WTC11 (cell line): ENCODE measurements at regions not wholly inside any gene's neighbourhood (a gene's known extent, or its start where the extent isn't known, plus 50 kb on each side); places are given as distances from the start of the nearest gene placed in this dataset.

Experiments used
- ATAC-seq: fragments of 200-7000 bp; cut with Tn5 transposase; 2 replicates; pipeline ENCODE4 v1.10.0; 2021; ENCODE audit warnings: mild to moderate bottlenecking, moderate library complexity
- CTCF ChIA-PET: fragments of 300-600 bp; sonication (Branson Sonifier 250); formaldehyde crosslinking; loops from one replicate; lab custom pipeline; 2021; ENCODE audit warnings: antibody characterized with exemption; lab: Charles Lee
- POLR2A ChIA-PET: fragments of 350-600 bp; sonication (Branson Sonifier 250); formaldehyde crosslinking; loops from one replicate; lab custom pipeline; 2021; ENCODE audit warnings: antibody characterized with exemption; lab: Charles Lee
- DNase-seq: peaks from one replicate; pipeline ENCODE4 v3.0.0; 2021; ENCODE audit warnings: low spot score
- H3K27ac Mint-ChIP-seq: 2 replicates; pipeline ENCODE4 v1.8.0; 2021; ENCODE audit warnings: mixed read lengths
- H3K27me3 Mint-ChIP-seq: 2 replicates; pipeline ENCODE4 v1.8.0; 2021; ENCODE audit warnings: low read depth, mild to moderate bottlenecking, moderate library complexity, mixed read lengths
- H3K36me3 Mint-ChIP-seq: 2 replicates; pipeline ENCODE4 v1.8.0; 2021; ENCODE audit warnings: mixed read lengths
- H3K4me1 Mint-ChIP-seq: 2 replicates; pipeline ENCODE4 v1.8.0; 2022; ENCODE audit warnings: mixed read lengths
- H3K4me3 Mint-ChIP-seq: 2 replicates; pipeline ENCODE4 v1.8.0; 2021; ENCODE audit warnings: mild to moderate bottlenecking, moderate library complexity, mixed read lengths
- H3K9me3 Mint-ChIP-seq: 2 replicates; pipeline ENCODE4 v1.8.0; 2021; ENCODE audit warnings: mixed read lengths
- AR ChIP-seq: fragments of 250-450 bp; sonication (Bioruptor Pico); IDR thresholded peaks from 2 replicates; pipeline ENCODE4 v1.9.0; 2021; ENCODE audit warnings: mild to moderate bottlenecking
- ATF3 ChIP-seq: sonication (generic); formaldehyde crosslinking; conservative IDR thresholded peaks from 2 replicates; pipeline ENCODE4 v1.8.1; 2022; ENCODE audit warnings: mild to moderate bottlenecking, missing genetic modification reagents
- ELF4 ChIP-seq: sonication (generic); formaldehyde crosslinking; IDR thresholded peaks from 2 replicates; pipeline ENCODE4 v1.8.1; 2022; ENCODE audit warnings: low read depth, mild to moderate bottlenecking, moderate library complexity, missing genetic modification reagents
- EMX1 ChIP-seq: fragments of 250-450 bp; sonication (Bioruptor Pico); IDR thresholded peaks from 2 replicates; pipeline ENCODE4 v1.8.0; 2021; ENCODE audit warnings: mild to moderate bottlenecking
- ERG ChIP-seq: fragments of 250-450 bp; sonication (Bioruptor Pico); IDR thresholded peaks from 2 replicates; pipeline ENCODE4 v1.8.0; 2021; ENCODE audit warnings: mild to moderate bottlenecking
- ETV6 ChIP-seq: sonication (generic); formaldehyde crosslinking; IDR thresholded peaks from 2 replicates; pipeline ENCODE4 v1.8.1; 2022; ENCODE audit warnings: mild to moderate bottlenecking, missing genetic modification reagents
- GRHL2 ChIP-seq: fragments of 250-450 bp; sonication (Bioruptor Pico); IDR thresholded peaks from 2 replicates; pipeline ENCODE4 v1.8.0; 2022; ENCODE audit warnings: mild to moderate bottlenecking, moderate library complexity; ENCODE audit not compliant: insufficient replicate concordance, severe bottlenecking
- IRF2 ChIP-seq: sonication (generic); formaldehyde crosslinking; IDR thresholded peaks from 2 replicates; pipeline ENCODE4 v1.8.0; 2022; ENCODE audit warnings: low read depth, missing genetic modification reagents, borderline replicate concordance
- JUN ChIP-seq: sonication (generic); formaldehyde crosslinking; IDR thresholded peaks from 2 replicates; pipeline ENCODE4 v1.8.0; 2023; ENCODE audit warnings: mild to moderate bottlenecking, missing genetic modification reagents
- OVOL2 ChIP-seq: fragments of 250-450 bp; sonication (Bioruptor Pico); IDR thresholded peaks from 2 replicates; pipeline ENCODE4 v1.9.0; 2021; ENCODE audit warnings: mild to moderate bottlenecking, borderline replicate concordance
- PREB ChIP-seq: sonication (generic); formaldehyde crosslinking; IDR thresholded peaks from 2 replicates; pipeline ENCODE4 v1.8.1; 2022; ENCODE audit warnings: mild to moderate bottlenecking, missing genetic modification reagents, moderate library complexity, borderline replicate concordance
- SP1 ChIP-seq: sonication (generic); formaldehyde crosslinking; conservative IDR thresholded peaks from 2 replicates; pipeline ENCODE4 v1.8.1; 2022; ENCODE audit warnings: missing genetic modification reagents
- USF2 ChIP-seq: sonication (generic); formaldehyde crosslinking; IDR thresholded peaks from 2 replicates; pipeline ENCODE4 v1.8.1; 2023; ENCODE audit warnings: mild to moderate bottlenecking, missing genetic modification reagents, moderate library complexity
- ZNF138 ChIP-seq: sonication (generic); formaldehyde crosslinking; conservative IDR thresholded peaks from 2 replicates; pipeline ENCODE4 v1.8.1; 2022; ENCODE audit warnings: mild to moderate bottlenecking, moderate library complexity, missing genetic modification reagents
- ZNF263 ChIP-seq: sonication (generic); formaldehyde crosslinking; IDR thresholded peaks from 2 replicates; pipeline ENCODE4 v1.8.1; 2022; ENCODE audit warnings: low read depth, mild to moderate bottlenecking, moderate library complexity, missing genetic modification reagents
- ZNF396 ChIP-seq: fragments of 250-450 bp; sonication (Bioruptor Pico); IDR thresholded peaks from 2 replicates; pipeline ENCODE4 v1.8.0; 2021; ENCODE audit warnings: mild to moderate bottlenecking, moderate library complexity, borderline replicate concordance
- ZNF512 ChIP-seq: sonication (generic); formaldehyde crosslinking; IDR thresholded peaks from 2 replicates; pipeline ENCODE4 v1.8.1; 2022; ENCODE audit warnings: missing genetic modification reagents, borderline replicate concordance
- ZNF671 ChIP-seq: fragments of 250-450 bp; sonication (Bioruptor Pico); IDR thresholded peaks from 2 replicates; pipeline ENCODE4 v1.8.0; 2021; ENCODE audit warnings: mild to moderate bottlenecking
- ZSCAN18 ChIP-seq: fragments of 250-450 bp; sonication (Bioruptor Pico); IDR thresholded peaks from 2 replicates; pipeline ENCODE4 v2.1.2; 2022; ENCODE audit warnings: mild to moderate bottlenecking, moderate library complexity

GRCh38 chr2:24438106-24438505 lies 52.9 kb upstream of the NCOA1 start:
- POLR2A ChIA-PET = no interaction called here
- CTCF ChIA-PET = no interaction called here
- no peak for ATAC-seq
- no peak for TF ChIP-seq ZNF263 (CRISPR knock-in tag)
- H3K4me1 Mint-ChIP-seq = peaks cover 4% of the 10 kb centered on the region; the same call in 1 of the 2 replicates
- no peaks in the 10 kb centered on the region for H3K36me3 Mint-ChIP-seq
- no peaks in the 10 kb centered on the region for H3K9me3 Mint-ChIP-seq
- H3K4me3 Mint-ChIP-seq = no peak overlapping the region
- no peak for DNase-seq
- no peaks in the 10 kb centered on the region for H3K27me3 Mint-ChIP-seq
- no peak overlapping the region for H3K27ac Mint-ChIP-seq

- H3K9me3 Mint-ChIP-seq = no peaks in the 10 kb centered on the region
- no peak overlapping the region for H3K4me3 Mint-ChIP-seq
- TF ChIP-seq PREB (CRISPR knock-in tag) = no peak
- no peak for TF ChIP-seq EMX1
- TF ChIP-seq ZNF671 (CRISPR knock-in tag) = no peak
- no peak for TF ChIP-seq USF2 (CRISPR knock-in tag)
- no peak for DNase-seq
- H3K27ac Mint-ChIP-seq = no peak overlapping the region
- H3K4me1 Mint-ChIP-seq = peaks cover 4% of the 10 kb centered on the region; the same call in 1 of the 2 replicates
- H3K36me3 Mint-ChIP-seq = no peaks in the 10 kb centered on the region
- ChIA-PET POLR2A (interaction anchor here (1.2 kb wide), 1 partner anchor 10 kb away, joined by 3 read pairs; no protein-coding TSS in a partner anchor), CTCF (interaction anchor here (0.5 to 1.7 kb wide), 5 partner anchors 14 to 175 kb away, joined by 3 to 5 read pairs (median 4); partner anchors contain the start of gene NCOA1)
- H3K27me3 Mint-ChIP-seq = no peaks in the 10 kb centered on the region
- ATAC-seq = peak; percentile 39
These were observed 55.4 kb upstream of the NCOA1 start for GRCh38 chr2:24435391-24436316.

GRCh38 chr2:24434541-24434940 lies 56.5 kb upstream of the NCOA1 start:
- Mint-ChIP-seq H3K27me3 (no peaks in the 10 kb centered on the region), H3K9me3 (no peaks in the 10 kb centered on the region), H3K36me3 (no peaks in the 10 kb centered on the region), H3K4me3 (no peak overlapping the region), H3K4me1 (peaks cover 4% of the 10 kb centered on the region; the same call in 1 of the 2 replicates), H3K27ac (no peak overlapping the region)
- no peak for TF ChIP-seq ATF3 (CRISPR knock-in tag)
- TF ChIP-seq ERG (CRISPR knock-in tag) = no peak
- TF ChIP-seq AR (CRISPR knock-in tag) = no peak
- TF ChIP-seq ZNF396 (CRISPR knock-in tag) = no peak
- no peak for TF ChIP-seq GRHL2 (CRISPR knock-in tag)
- no peak for TF ChIP-seq OVOL2 (CRISPR knock-in tag)
- no peak for TF ChIP-seq ETV6 (CRISPR knock-in tag)
- no peak for TF ChIP-seq SP1 (CRISPR knock-in tag)
- no peak for TF ChIP-seq ZNF512 (CRISPR knock-in tag)
- TF ChIP-seq IRF2 (CRISPR knock-in tag) = no peak
- no peak for TF ChIP-seq ZSCAN18 (CRISPR knock-in tag)
- TF ChIP-seq ELF4 (CRISPR knock-in tag) = no peak
- no peak for TF ChIP-seq ZNF138 (CRISPR knock-in tag)
- TF ChIP-seq JUN = no peak
- POLR2A ChIA-PET = no interaction called here
- CTCF ChIA-PET = interaction anchor here (1.2 to 1.7 kb wide), 2 partner anchors 12 to 108 kb away, joined by 3 to 5 read pairs; no protein-coding TSS in a partner anchor
- no peak for DNase-seq
- no peak for ATAC-seq
